GM19397 (cell line): ENCODE measurements at regions not wholly inside any gene's neighbourhood (a gene's known extent, or its start where the extent isn't known, plus 50 kb on each side); places are given as distances from the start of the nearest gene placed in this dataset.

Experiments
- ATAC-seq: cut with Tn5 transposase; IDR thresholded peaks from one replicate; pipeline ENCODE4 v1.9.1; 2021; ENCODE audit warnings: mild to moderate bottlenecking, moderate library complexity; ENCODE audit not compliant: unreplicated experiment

- no peak for ATAC-seq
Measured at GRCh38 chr14:86601813-86602212, 1071.9 kb downstream of the FLRT2 start.

DNA sequence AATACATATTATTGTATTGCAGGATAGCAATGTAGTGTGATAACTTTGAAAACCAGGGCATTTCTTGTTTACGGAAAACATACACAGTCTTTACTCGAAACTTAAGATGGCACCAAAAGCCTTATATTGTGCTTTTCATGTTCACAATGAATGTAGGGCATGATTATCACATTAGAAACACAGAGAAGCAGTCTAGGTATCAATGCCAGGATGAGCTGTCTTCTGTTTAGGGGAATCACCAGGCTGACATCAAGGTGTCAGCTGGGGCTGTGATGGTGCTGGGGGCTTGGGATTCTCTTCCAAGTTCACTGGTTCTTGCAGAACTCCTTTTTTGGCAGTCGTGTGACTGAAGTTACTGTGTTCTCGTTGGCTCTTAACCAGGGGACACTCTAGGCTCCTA, 1067.3 kb downstream of the FLRT2 start:
- no peak for ATAC-seq

DNA sequence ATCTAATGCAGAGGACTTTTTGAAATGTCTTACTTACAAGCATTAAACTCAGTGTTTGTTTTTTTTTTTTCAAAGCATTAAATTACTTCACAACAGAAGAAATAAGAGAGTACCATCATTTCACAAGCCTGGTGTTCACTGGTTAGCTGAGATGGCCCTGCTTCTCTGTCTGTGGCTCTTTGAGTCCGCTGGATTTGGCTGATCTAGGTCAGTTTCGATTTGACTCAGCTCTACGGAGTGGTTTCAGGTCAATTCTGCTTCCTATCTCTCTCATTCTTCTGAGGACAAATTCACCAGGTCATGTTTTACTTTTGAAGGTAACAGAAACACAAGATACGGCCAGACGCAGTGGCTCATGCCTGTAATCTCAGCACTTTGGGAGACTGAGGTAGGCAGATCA, 1066.1 kb downstream of the FLRT2 start:
- ATAC-seq: no peak

DNA sequence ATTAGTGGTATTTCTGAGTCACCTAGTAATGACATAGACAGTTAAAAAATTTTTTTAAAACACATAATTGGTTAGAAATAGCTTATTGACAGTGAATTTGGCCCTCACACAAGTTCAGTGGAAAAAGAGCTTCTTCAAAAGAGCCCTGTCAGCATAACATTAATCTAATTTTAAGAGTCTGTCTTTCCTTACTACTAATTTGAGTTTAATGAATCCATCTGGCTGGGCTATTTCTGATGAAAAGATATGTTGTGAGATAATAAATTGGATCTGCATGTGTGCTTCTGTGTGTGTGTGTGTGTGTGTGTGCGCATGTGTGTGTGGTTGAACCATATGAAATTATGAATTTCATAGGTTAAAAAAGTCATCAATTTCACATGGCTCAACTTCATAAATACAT, 1045.2 kb downstream of the FLRT2 start:
- no peak for ATAC-seq

DNA sequence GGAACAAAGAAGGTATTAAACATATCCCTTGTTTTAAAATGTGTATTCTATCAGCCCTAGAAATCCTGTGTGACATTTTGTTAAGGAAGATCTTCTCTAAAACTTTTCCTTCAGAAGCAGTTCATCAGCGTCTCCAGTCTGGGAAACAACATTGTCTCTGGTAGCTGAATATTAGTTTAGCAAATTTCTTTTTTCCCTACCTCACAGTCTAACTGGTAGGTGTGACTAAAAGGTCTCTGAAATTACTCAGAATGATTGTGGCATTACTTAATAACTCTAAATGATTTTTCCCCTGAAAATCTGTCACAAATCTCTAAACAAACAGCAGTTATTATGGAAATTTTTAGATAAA, 1044.8 kb downstream of the FLRT2 start:
- no peak for ATAC-seq

- no peak for ATAC-seq
Measured at GRCh38 chr14:86574051-86574777, 1044.3 kb downstream of the FLRT2 start.

GRCh38 chr14:86570371-86570770, 1040.4 kb downstream of the FLRT2 start:
- no peak for ATAC-seq

- no peak for ATAC-seq
Measured at GRCh38 chr14:86543521-86543920, 1013.6 kb downstream of the FLRT2 start.

- ATAC-seq: no peak
Measured at GRCh38 chr14:86541972-86542371, 1012.0 kb downstream of the FLRT2 start.

- ATAC-seq: no peak
Measured at GRCh38 chr14:86540636-86541247, 1010.8 kb downstream of the FLRT2 start.

GRCh38 chr14:86539361-86540070, 1009.6 kb downstream of the FLRT2 start:
- ATAC-seq: no peak

GRCh38 chr14:86533834-86534233, 1003.9 kb downstream of the FLRT2 start:
- ATAC-seq: no peak

DNA sequence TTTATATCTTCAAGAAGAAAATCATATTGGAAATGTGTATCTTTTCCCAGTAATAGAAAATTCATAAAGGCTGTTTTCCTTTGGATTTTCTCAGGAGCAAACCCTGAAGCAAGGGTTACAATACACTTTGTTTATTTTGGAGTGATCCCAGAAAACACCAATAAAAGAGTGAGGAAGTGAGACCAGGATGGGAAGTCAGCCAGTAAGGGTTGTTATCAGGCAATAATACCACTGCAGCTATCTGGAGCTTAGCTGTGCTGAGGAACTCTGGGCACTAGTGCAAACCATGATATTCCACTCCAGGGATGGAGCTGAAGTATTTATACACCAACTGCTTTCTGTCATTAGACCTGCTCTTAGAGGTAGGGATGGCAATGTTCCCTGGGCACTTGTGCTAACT, 1002.3 kb downstream of the FLRT2 start:
- no peak for ATAC-seq

DNA sequence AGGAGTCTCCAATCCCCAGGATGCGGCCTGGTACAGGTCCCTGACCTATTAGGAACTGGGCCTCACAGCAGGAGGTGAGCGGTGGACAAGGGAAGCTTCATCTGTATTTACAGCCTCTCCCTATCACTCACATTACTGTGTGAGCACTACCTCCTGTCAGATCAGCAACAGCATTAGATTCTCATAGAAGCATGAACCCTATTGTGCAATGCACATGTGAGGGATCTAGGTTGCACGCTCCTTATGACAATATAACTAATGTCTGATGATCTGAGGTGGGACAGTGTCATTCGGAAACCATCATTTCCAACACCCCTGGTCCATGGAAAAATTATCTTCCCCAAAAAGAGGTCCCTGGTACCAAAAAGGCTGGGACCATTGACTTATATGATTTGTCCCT, 1000.5 kb downstream of the FLRT2 start:
- ATAC-seq: no peak

DNA sequence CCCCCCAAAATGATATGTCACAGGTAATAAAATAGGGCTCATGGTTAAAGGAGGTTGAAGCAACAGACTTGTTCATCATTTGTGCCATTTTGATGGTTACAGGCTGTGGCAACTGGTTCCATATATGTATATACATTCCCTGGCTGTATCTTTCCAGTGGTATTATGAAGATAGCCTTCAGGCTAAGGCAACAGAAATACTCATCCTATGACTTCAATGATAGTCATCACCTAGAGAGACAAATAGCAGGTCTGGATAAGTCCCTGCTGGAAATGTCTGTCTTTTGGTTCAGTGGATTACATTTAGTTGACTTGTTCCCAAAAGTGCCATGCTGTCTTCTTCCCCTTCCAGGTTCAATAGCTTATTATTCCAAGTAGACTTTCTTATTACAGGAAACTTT, 997.4 kb downstream of the FLRT2 start:
- ATAC-seq: no peak

DNA sequence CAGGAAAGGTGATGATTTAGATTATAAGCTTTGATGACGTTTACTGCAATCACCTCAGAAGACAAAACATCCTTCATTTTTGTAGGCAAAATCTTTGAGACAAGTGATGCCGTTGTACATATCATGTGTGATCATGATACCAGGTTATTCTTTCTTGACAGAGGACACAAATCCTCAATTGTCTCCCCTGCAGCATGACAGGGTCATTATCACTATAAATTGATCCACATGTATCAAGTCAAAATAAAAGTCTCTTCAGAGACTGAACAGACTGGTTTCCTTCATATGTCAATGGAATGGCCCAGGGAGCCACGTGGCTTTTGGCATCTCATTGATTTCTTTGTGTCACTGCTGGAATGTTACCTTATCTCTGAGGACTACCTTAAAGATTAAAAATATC, 995.7 kb downstream of the FLRT2 start:
- ATAC-seq: no peak

GRCh38 chr14:86521843-86522242, 991.9 kb downstream of the FLRT2 start:
- no peak for ATAC-seq

- no peak for ATAC-seq
Measured at GRCh38 chr14:86521031-86521730, 991.2 kb downstream of the FLRT2 start.

GRCh38 chr14:86518298-86518697, 988.4 kb downstream of the FLRT2 start:
- no peak for ATAC-seq

GRCh38 chr14:86515195-86515594, 985.3 kb downstream of the FLRT2 start:
- no peak for ATAC-seq

DNA sequence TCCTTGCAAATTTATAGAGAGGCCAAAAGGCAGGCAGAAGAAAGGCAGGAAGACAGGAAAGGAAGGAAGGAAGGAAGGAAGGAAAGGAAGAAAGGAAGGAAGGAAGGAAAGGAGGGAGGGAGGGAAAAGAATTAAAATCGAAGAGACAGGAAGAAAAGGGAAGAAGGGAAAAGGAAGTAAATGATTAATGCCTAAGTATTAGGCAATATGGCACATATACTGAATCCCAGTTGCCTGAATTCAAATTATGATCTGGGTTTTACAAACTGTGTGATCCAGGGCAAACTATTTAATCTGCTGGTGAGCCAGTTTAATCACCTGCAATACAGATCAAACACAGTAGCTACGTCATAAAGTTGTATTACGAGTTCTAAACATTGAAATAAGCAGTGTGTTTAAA, 983.6 kb downstream of the FLRT2 start:
- no peak for ATAC-seq

DNA sequence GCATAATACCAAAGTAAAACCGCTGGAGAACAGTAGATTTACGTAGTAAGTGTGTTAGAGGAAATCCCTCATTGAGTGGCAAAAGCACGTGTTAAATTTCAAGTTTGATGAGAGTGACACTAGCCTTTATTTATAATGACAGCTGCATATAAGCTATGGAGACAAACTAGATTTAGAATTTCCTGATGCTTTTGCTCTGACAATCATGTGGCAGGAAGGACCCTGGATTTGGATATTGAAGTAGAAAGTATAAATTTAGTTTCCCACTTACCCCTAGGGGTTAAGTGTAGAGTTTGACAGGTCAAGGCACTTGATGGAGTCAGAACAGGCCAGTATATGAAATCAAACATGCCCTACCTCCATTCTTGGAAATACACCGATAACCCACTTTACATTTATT, 983.1 kb downstream of the FLRT2 start:
- no peak for ATAC-seq
